Caki2 (cell line): ENCODE measurements at regions not wholly inside any gene's neighbourhood (a gene's known extent, or its start where the extent isn't known, plus 50 kb on each side); places are given as distances from the start of the nearest gene placed in this dataset.

Experiments
- DNase-seq: peaks from one replicate; pipeline ENCODE4 v3.0.0-alpha.2; 2015; ENCODE audit warnings: low read depth
- in situ Hi-C: cut with HindIII; loops from 2 replicates; pipeline ENCODE4 v1.10.0; 2016; ENCODE audit warnings: low sequenced_read_pairs, low pct_unique_long_range_greater_than_20kb, mixed read lengths

- DNase-seq: no peak
- in situ Hi-C loops: no loop called here
Observed at GRCh38 chr2:29974086-29974485, 52.7 kb upstream of the ALK start.

GRCh38 chr2:29977284-29977683 lies 55.9 kb upstream of the ALK start:
- no peak for DNase-seq
- in situ Hi-C loops: no loop called here

DNA sequence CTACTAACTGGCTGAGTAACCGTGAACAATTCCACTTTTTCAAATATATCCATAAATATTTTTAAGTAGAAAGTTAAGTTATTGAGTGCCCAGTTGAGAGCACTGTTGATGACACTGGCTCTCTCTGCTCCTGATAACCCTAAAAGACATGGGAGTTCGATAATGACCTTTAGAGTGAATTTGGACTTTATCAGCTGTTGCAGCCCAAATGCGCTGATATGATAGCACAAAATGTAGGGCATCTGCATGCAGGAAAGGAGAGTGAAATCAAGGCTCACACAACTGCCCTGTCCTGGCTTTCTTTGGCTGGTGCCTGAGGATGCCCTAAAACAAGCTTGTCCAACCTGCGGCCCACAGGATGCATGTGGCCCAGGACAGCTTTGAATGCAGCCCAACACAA lies 60.0 kb upstream of the ALK start:
- in situ Hi-C loops: no loop called here
- DNase-seq: no peak

DNA sequence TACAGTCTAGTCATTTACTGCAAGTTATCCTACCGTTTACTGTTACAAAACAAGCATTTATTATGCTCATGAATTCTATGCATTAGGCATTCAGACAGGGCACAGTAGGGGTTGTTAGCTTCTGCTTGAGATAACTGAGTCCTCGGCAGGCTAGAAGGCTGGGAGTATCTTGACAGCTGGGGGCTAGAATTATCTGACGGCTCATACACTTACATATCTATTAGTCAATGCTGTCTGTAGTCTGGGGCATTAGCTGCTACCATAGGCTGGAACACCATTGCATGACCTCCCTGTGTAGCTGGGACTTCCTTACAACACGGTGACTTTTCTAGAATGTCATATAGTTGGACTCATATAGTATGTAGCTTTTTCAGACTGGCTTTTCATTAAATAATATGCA lies 61.9 kb upstream of the ALK start:
- no peak for DNase-seq
- in situ Hi-C loops: no loop called here

DNA sequence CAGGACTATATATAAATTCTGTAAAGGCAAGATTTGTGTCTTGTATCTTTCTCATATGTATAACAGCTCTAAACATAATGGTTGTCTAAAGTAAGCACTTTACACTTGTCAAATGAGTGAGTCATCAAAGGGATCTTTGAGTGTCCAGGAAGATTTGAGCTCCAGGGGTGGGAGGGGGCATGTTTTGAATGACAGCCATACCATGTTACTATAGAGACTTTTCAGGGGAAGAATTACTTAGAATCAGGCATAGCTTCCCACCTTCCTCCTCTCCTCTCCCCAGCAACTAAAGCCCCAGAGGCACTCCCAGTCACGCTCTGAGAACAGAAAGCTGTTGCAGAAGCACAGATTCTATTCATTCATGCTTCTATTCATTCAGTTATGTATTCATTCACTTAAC lies 65.8 kb upstream of the ALK start:
- no peak for DNase-seq

GRCh38 chr2:29990129-29990528 lies 68.7 kb upstream of the ALK start:
- in situ Hi-C loops: no loop called here
- no peak for DNase-seq

More for the DNA sequence above, 65.8 kb upstream of the ALK start:
- in situ Hi-C loops: no loop called here

DNA sequence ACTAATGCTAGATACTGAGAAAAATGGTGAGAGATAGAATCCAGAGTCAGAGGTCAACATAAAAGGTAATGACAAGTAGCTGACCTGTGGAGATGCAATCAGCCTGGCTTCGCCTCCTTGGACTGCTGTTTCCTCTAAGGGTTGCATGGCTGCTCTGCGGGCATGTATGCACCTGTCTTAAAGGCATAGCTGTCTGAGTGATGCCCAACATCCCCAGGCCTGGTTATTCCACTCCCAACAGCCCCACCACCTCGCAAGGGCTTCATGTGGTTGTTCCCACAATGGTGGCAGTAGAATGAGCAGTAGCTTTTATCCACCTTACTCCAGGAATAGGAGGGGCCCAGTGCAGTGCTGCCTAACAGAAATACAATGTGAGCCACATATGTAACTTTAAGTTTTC lies 69.7 kb upstream of the ALK start:
- in situ Hi-C loops: no loop called here

DNA sequence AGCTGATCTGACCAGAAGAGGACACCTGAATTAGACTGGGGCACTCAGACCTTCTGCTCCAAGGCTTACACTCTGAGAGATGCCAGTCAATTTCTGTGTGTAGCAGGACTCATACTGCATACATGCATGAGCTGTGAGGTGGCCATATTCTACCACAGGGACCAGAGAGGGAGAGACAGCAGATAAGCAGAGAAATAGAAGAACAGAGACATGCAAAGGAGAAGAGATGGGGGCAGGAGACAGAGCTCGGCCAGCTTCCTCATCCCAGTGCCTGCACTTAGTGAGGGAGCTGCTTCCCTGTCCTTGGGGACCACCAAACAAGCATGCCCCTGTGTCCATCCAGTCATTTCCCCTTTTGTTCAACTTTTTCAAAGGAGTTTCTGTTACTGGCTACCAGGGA lies 73.9 kb upstream of the ALK start:
- in situ Hi-C loops: no loop called here
- DNase-seq: no peak

More for the DNA sequence above, 69.7 kb upstream of the ALK start:
- no peak for DNase-seq

- in situ Hi-C loops: no loop called here
- DNase-seq: no peak
Observed at GRCh38 chr2:30003128-30003527, 81.7 kb upstream of the ALK start.

- no peak for DNase-seq
- in situ Hi-C loops: no loop called here
Observed at GRCh38 chr2:30022444-30023071, 101.2 kb upstream of the ALK start.

DNA sequence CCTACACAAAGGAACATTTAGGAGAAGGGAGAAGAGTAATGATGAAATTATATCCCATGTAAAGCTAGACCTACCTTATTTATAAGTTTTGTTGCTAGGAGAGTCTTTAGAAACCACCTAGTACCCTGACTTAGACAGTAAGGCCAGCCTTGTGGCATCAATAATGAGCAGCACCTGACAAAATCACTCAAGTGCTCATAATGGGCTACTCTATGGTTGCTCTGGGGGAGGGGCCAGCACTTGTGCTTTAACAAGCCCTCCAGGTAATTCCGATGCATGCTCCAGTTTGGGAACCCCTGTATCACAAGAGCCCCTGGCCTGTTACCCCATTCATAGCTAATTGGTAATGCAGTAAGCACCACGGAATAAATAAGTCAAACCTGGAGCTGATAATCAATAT lies 102.9 kb upstream of the ALK start:
- in situ Hi-C loops: no loop called here

GRCh38 chr2:30026091-30027055 lies 105.0 kb upstream of the ALK start:
- in situ Hi-C loops: no loop called here
- DNase-seq: peak; percentile 72

More for the DNA sequence above, 102.9 kb upstream of the ALK start:
- DNase-seq: no peak

- in situ Hi-C loops: no loop called here
- DNase-seq: no peak
Observed at GRCh38 chr2:30029804-30030203, 108.4 kb upstream of the ALK start.

GRCh38 chr2:30030361-30030760 lies 109.0 kb upstream of the ALK start:
- in situ Hi-C loops: no loop called here
- DNase-seq: no peak

DNA sequence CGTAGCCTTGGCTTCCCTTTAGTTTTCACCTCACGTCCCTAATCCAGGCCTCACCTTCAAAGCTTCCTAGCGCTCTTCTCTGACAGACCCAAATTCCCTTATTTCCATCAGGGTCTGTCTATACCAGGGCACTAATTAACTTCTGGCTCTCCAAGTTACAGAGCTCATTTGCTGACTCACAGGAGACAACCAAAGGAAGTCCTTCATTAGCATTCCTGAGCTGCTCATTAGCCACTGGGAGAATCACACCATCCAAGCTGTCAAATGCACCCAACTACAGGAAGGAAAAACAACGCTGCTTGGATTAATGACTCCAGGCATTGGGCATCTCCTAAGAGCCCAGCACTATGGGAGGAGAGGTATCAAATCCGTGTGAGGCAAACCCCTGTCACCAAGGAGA lies 109.8 kb upstream of the ALK start:
- in situ Hi-C loops: no loop called here
- no peak for DNase-seq

DNA sequence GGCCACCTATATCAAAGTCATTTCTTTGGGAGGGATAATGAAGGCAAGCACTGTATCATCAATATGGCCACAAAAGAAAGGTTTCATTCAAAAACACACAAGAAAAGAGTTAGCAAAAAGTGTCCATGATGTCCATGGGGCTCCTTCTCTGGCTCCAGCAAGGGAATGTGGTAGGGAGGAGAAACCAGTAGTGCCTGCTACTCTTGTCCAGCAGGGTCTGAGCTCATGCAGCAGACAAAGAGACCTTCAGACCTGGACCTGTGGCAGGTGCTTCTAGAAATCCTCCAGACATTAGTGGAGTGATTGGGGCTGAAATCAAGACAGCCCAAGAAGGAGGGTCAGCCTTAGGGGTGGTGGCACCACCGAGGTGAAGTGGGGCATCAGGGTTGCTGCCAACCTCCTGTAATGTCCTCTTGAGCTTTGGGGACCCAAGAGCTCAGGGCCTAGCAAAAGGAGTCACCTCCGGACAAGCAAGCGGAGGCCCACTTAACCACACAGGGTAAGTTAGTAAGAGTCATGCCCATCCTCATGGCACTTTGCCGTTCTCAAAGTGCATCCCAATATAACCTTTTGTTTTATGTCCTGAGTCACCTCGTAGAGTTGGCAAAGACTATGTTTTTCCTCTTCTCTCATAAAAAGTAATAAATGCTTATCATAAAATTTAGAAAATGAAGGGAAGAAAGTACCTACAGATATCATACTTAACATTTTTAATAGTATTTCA lies 112.6 kb upstream of the YPEL5 start:
- in situ Hi-C loops: no loop called here
- no peak for DNase-seq

- DNase-seq: no peak
- in situ Hi-C loops: no loop called here
Observed at GRCh38 chr2:30037016-30037415, 109.8 kb upstream of the YPEL5 start.

GRCh38 chr2:30038419-30038818 lies 108.4 kb upstream of the YPEL5 start:
- DNase-seq: no peak
- in situ Hi-C loops: no loop called here

GRCh38 chr2:30039101-30039500 lies 107.7 kb upstream of the YPEL5 start:
- in situ Hi-C loops: no loop called here
- DNase-seq: no peak
